K562 (cell line): ENCODE measurements at regions not wholly inside any gene's neighbourhood (a gene's known extent, or its start where the extent isn't known, plus 50 kb on each side); places are given as distances from the start of the nearest gene placed in this dataset.

Experiments
- FOSL1 ChIP-seq: fragments of 200-800 bp; sonication (Bioruptor generic); conservative IDR thresholded peaks from 2 replicates; pipeline ENCODE4 v1.6.1; 2016; ENCODE audit warnings: missing genetic modification characterization, missing compliant biosample characterization
- FOXP1 ChIP-seq: sonication (generic); formaldehyde crosslinking; IDR thresholded peaks from 2 replicates; pipeline ENCODE4 v1.8.0; 2022; ENCODE audit warnings: mild to moderate bottlenecking, missing genetic modification reagents
- MXI1 ChIP-seq: IDR thresholded peaks from 2 replicates; pipeline ENCODE4 v1.6.1; 2011; ENCODE audit warnings: low read depth, mild to moderate bottlenecking, improper control_type of control experiment, low read length
- ZBTB11 ChIP-seq, 3 experiments: fragments of 200-800 bp in 1 of 3; fragments of 250-450 bp in 1 of 3; fragments of 450-650 bp in 1 of 3; sonication (Bioruptor Pico) in 1 of 3; sonication (Bioruptor generic) in 1 of 3; formaldehyde crosslinking in 1 of 3; IDR thresholded peaks; 2 replicates each; pipeline versions ENCODE4 v1.6.1 to v1.8.0; 2016 to 2022; ENCODE audit warnings: mild to moderate bottlenecking in 2 of 3, missing genetic modification characterization in 2 of 3, missing compliant biosample characterization in 1 of 3, moderate library complexity in 1 of 3
- ZBTB7A ChIP-seq: IDR thresholded peaks from 2 replicates; pipeline ENCODE4 v1.6.1; 2011; ENCODE audit warnings: low read depth, mild to moderate bottlenecking, low read length, moderate library complexity, borderline replicate concordance; ENCODE audit not compliant: control insufficient read depth
- ZNF830 ChIP-seq: fragments of 250-450 bp; sonication (Bioruptor Pico); IDR thresholded peaks from 2 replicates; pipeline ENCODE4 v1.5.0; 2021; ENCODE audit warnings: mild to moderate bottlenecking

DNA sequence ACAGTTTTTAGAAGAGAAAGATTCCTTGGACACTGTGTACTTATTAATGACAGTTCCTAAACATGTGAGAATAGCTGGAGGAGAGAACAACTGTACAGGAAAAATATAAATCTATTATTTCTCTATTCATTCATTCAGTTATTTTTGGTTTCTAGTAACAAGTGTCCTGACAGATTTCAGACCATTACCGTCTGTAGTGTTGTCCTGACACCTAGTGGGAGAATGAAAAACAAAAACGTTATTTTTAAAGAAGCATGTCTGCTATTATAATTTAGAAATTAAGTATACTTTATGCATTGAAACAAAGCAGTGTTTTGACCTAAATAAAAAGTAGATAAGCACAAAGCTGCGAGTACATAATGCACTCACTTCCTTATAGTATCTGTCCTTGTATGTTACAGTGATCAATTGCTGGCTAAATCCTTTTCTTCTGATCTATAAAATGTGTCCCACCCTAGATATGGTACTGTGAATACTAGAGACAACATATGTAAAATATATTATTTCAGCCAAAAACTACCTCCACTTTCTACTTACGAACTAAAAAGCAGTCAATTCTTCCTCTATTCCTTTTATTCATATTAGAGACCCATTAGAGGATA, 575.6 kb downstream of the ARL4A start:
- TF ChIP-seq MXI1 (no peak), ZNF830 (CRISPR knock-in tag) (no peak), FOSL1 (tag) (no peak), FOXP1 (CRISPR knock-in tag) (no peak), ZBTB7A (no peak), ZBTB11 (CRISPR knock-in tag; IDR thresholded peaks at IDR 0.05) (no peak)
